Natural killer cell (primary cell): ENCODE measurements at regions not wholly inside any gene's neighbourhood (a gene's known extent, or its start where the extent isn't known, plus 50 kb on each side); places are given as distances from the start of the nearest gene placed in this dataset.

ENCODE experiments used
- ATAC-seq, 3 donors: fragments of 150-1000 bp in 2 of 3; fragments of 200-7000 bp in 1 of 3; cut with Tn5 transposase; 1 replicate in 1 of 3; 2 replicates in 2 of 3; pipeline ENCODE4 v1.10.0; 2021; ENCODE audit warnings: mild to moderate bottlenecking in 2 of 3, moderate library complexity in 2 of 3
- DNase-seq, 2 donors: peaks; one replicate each; pipeline versions ENCODE4 v3.0.0 to v3.0.0-alpha.2; 2013 to 2021; ENCODE audit warnings: mixed read lengths in 1 of 2
- H3K27ac ChIP-seq: one replicate; pipeline ENCODE4 v1.5.1; 2013; ENCODE audit warnings: mild to moderate bottlenecking, low read length
- H3K27me3 ChIP-seq: one replicate; pipeline ENCODE4 v1.6.1; 2013; ENCODE audit warnings: low read length; ENCODE audit not compliant: control insufficient read depth, insufficient read depth
- H3K36me3 ChIP-seq: one replicate; pipeline ENCODE4 v1.6.1; 2013; ENCODE audit warnings: low read length; ENCODE audit not compliant: control insufficient read depth, insufficient read depth
- H3K4me1 ChIP-seq: one replicate; pipeline ENCODE4 v1.6.1; 2013; ENCODE audit warnings: low read length; ENCODE audit not compliant: control insufficient read depth, insufficient read depth
- H3K4me3 ChIP-seq: one replicate; pipeline ENCODE4 v1.5.1; 2013; ENCODE audit warnings: low read length
- H3K9me3 ChIP-seq: one replicate; pipeline ENCODE4 v1.6.1; 2013; ENCODE audit warnings: low read length; ENCODE audit not compliant: control insufficient read depth, insufficient read depth
- H3K27ac Mint-ChIP-seq, 2 donors: one replicate each; pipeline ENCODE4 v1.8.0; 2022; ENCODE audit warnings: mild to moderate bottlenecking in 2 of 2, mixed read lengths in 2 of 2, moderate library complexity in 1 of 2
- H3K27me3 Mint-ChIP-seq, 2 donors: one replicate each; pipeline ENCODE4 v1.8.0; 2022; ENCODE audit warnings: low read depth in 2 of 2, mixed read lengths in 2 of 2
- H3K36me3 Mint-ChIP-seq: one replicate; pipeline ENCODE4 v1.8.0; 2022; ENCODE audit warnings: mixed read lengths
- H3K4me1 Mint-ChIP-seq, 2 donors: one replicate each; pipeline ENCODE4 v1.8.0; 2022; ENCODE audit warnings: mixed read lengths in 2 of 2
- H3K4me3 Mint-ChIP-seq: one replicate; pipeline ENCODE4 v1.8.0; 2022; ENCODE audit warnings: mild to moderate bottlenecking, moderate library complexity, mixed read lengths
- H3K9me3 Mint-ChIP-seq, 2 donors: one replicate each; pipeline ENCODE4 v1.8.0; 2022; ENCODE audit warnings: mixed read lengths in 2 of 2
- WGBS: methylation state at CpG from one replicate; pipeline ENCODE4 v1.1.7; 2013; ENCODE audit warnings: missing lambda C conversion rate; ENCODE audit not compliant: insufficient coverage; 5-methylcytosine and 5-hydroxymethylcytosine counted together
- intact Hi-C: fragments of 100-400 bp; cut with micrococcal nuclease; formaldehyde crosslinking; loops from one replicate; pipeline ENCODE4 v1.14.2; 2022
- TF ChIP-seq, protein P1 (sequence below): fragments of 200-600 bp; IDR thresholded peaks from one replicate; pipeline ENCODE4 v1.8.0; 2022; ENCODE audit warnings: antibody characterized with exemption

DNA sequence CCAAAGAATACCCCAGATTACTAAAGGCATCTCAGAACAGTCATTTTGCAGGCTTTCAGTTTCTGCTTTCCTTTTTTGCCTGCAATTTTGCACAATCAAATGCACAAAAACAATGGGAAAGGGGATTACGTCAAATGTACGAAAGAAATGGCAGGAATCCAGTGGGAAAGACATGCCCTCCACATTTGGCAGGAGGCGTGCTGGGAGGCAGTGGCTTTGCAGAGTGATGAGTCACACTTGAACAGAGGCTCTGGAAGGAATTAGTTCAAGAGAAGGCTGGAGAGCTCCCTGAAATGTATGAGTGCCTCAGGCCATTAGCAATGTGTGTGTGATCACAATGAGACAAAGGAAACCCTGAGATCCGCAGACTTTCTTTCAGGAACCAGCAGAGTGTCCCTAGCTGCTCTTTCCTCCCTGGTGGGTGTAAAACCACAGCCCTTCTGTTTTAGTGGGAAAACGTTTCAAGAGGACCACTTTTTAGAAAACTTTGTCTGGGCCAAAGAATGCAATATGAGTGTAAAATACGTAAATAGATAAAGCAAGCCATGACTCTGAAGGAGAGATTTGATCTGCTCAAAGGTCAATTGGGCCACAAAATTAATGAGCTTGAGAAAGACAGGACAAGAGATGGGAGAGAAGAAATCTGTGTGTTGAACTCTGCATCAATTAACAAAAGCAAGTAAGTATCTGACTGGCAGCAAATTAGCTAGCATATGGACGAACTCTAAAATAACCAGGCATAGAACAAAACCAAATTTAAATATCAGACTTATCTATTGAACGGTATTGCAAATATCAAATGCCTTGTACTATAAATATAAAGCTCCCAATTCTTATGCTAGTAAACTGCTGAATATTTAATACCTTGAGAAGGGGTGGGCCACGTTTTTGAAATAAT, 155.4 kb upstream of the PDE3A start:
- no peaks in the 10 kb centered on the region for H3K36me3 ChIP-seq
- TF ChIP-seq, protein P1, sequence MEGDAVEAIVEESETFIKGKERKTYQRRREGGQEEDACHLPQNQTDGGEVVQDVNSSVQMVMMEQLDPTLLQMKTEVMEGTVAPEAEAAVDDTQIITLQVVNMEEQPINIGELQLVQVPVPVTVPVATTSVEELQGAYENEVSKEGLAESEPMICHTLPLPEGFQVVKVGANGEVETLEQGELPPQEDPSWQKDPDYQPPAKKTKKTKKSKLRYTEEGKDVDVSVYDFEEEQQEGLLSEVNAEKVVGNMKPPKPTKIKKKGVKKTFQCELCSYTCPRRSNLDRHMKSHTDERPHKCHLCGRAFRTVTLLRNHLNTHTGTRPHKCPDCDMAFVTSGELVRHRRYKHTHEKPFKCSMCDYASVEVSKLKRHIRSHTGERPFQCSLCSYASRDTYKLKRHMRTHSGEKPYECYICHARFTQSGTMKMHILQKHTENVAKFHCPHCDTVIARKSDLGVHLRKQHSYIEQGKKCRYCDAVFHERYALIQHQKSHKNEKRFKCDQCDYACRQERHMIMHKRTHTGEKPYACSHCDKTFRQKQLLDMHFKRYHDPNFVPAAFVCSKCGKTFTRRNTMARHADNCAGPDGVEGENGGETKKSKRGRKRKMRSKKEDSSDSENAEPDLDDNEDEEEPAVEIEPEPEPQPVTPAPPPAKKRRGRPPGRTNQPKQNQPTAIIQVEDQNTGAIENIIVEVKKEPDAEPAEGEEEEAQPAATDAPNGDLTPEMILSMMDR, result no peak
- H3K27ac ChIP-seq, result no peak overlapping the region
- DNase-seq, result no peak
- no peaks in the 10 kb centered on the region for H3K9me3 ChIP-seq
- Mint-ChIP-seq H3K36me3 (no peaks in the 10 kb centered on the region), H3K4me3 (no peak overlapping the region), H3K27ac (no peak overlapping the region), H3K9me3 (peaks cover 6 to 12% of the 10 kb centered on the region in 2 donors), H3K4me1 (no peaks in the 10 kb centered on the region), H3K27me3 (no peaks in the 10 kb centered on the region)
- no peaks in the 10 kb centered on the region for H3K4me1 ChIP-seq
- ATAC-seq, result no peak
- H3K4me3 ChIP-seq, result no peak overlapping the region
- intact Hi-C loops, result no loop called here
- 66% methylated on average over 7 of the region's 9 CpGs for WGBS
- H3K27me3 ChIP-seq, result no peaks in the 10 kb centered on the region

- H3K9me3 ChIP-seq, result no peaks in the 10 kb centered on the region
- DNase-seq (no peak), ATAC-seq (no peak)
- Mint-ChIP-seq H3K9me3 (peaks cover 6 to 12% of the 10 kb centered on the region in 2 donors), H3K4me1 (no peaks in the 10 kb centered on the region), H3K27ac (no peak overlapping the region), H3K4me3 (no peak overlapping the region), H3K36me3 (no peaks in the 10 kb centered on the region), H3K27me3 (no peaks in the 10 kb centered on the region)
- no peak overlapping the region for H3K4me3 ChIP-seq
- no peaks in the 10 kb centered on the region for H3K4me1 ChIP-seq
- H3K27me3 ChIP-seq, result no peaks in the 10 kb centered on the region
- TF ChIP-seq, protein P1, result no peak
- 70% methylated on average over 4 of the region's 7 CpGs for WGBS
- intact Hi-C loops, result no loop called here
- no peaks in the 10 kb centered on the region for H3K36me3 ChIP-seq
- H3K27ac ChIP-seq, result no peak overlapping the region
These were observed 154.4 kb upstream of the PDE3A start for GRCh38 chr12:20213723-20214625.

GRCh38 chr12:20220339-20220738, 148.0 kb upstream of the PDE3A start:
- Mint-ChIP-seq H3K4me1 (no peaks in the 10 kb centered on the region), H3K4me3 (no peak overlapping the region), H3K9me3 (peaks cover 5 to 6% of the 10 kb centered on the region in 2 donors), H3K27me3 (no peaks in the 10 kb centered on the region), H3K36me3 (no peaks in the 10 kb centered on the region), H3K27ac (no peak overlapping the region)
- Histone ChIP-seq H3K4me1 (no peaks in the 10 kb centered on the region), H3K4me3 (no peak overlapping the region), H3K27me3 (no peaks in the 10 kb centered on the region), H3K27ac (no peak overlapping the region), H3K36me3 (no peaks in the 10 kb centered on the region), H3K9me3 (no peaks in the 10 kb centered on the region)
- intact Hi-C loops, result no loop called here
- DNase-seq (no peak), ATAC-seq (no peak)
- 60% methylated on average over 1 of the region's 1 CpG for WGBS
- TF ChIP-seq, protein P1, result no peak
